ENCODE measurements at regions not wholly inside any gene's neighbourhood (a gene's known extent, or its start where the extent isn't known, plus 50 kb on each side); places are given as distances from the start of the nearest gene placed in this dataset.
A peak's percentile ranks its signal among the peaks of the same experiment; 100 is the strongest.

DNA sequence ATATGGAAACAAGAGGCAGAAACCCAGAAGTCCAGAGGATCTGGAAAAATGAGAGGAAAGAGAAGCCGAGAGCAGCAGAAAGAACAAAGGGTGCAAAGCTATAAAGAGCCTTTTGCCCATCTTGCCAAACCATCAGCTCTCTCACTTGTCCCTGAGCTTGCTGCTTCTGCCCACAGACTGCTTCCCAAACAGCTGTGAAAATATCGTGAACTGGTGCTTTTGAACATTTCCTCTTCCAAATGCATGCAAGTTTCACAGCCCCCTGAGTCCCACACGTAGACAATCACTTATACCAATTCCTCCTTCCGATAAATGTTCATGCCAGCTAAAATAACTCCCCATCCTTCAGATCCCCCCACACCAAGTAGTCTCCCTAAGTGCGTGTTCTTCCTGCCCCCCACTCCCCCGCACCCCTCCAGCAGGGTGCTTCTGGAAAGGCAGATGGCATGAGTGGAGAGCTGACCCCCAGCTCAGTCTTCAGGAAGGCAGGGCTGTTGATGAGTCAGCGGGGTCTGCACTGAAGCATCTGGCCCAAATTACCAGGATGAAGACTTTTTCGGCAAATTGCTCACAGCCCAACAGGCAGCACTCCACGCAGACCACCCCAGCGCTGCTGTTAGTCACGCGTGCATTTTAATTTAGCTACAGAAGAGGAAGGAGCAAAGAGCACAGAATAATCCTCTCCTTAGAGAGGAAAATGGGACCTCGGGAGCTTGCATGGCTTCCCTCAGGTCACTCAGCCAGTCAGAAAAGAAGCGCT lies 76.1 kb upstream of the KCNMA1 start:
- no peak for TF ChIP-seq CTCF (IDR thresholded peaks at IDR 0.05)

- TF ChIP-seq CTCF (IDR thresholded peaks at IDR 0.05): no peak
Observed at GRCh38 chr10:77712207-77712606, 74.6 kb upstream of the KCNMA1 start.

- peak; percentile 40 for TF ChIP-seq CTCF (IDR thresholded peaks at IDR 0.05)
Observed at GRCh38 chr10:77711683-77712049, 74.1 kb upstream of the KCNMA1 start.

DNA sequence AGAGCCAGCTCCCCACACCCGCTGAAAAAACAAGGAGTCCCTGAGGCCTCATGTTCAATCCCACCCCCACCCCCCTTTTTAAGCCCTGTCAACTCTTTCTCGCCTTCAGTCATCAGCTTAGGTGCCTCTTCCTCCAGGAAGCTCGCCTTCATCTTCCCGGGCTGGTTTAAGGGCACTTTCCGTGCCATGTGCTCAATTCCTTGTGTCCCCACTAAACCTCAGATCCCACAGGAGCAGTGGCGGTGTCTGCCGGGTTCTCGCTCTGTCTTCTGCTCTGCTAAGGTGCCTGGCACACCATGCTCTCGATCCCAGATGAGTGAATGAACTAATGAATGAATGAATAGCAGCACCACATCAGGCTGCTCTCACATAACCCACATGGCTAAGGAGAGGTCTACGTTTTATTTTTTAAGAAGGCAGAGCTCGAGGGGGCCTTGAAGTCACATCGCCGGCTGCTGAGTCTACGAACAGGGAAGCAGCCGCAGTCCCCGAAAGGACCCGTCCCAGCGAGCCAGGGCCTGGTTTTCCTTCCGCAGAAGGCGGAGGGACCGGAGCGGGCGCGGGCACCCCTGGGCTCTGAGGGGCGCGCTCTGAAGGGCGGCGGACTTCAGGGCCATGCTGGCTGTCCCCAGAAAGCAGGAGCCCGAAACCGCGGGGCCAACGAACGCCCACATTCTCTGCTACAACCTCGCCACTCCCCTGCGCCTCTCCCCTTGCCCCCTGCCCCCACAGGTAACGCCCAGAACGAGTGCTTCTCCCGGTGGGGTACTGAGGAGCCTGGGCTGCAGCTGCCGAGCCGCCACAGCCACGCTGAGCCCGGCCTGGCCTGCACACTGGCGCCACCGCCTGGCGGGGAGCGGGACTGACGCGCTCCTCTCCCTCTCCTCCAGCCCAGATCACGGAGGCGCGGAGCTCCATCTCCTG lies 73.4 kb upstream of the KCNMA1 start:
- peak; percentile 99 for TF ChIP-seq CTCF (IDR thresholded peaks at IDR 0.05)

DNA sequence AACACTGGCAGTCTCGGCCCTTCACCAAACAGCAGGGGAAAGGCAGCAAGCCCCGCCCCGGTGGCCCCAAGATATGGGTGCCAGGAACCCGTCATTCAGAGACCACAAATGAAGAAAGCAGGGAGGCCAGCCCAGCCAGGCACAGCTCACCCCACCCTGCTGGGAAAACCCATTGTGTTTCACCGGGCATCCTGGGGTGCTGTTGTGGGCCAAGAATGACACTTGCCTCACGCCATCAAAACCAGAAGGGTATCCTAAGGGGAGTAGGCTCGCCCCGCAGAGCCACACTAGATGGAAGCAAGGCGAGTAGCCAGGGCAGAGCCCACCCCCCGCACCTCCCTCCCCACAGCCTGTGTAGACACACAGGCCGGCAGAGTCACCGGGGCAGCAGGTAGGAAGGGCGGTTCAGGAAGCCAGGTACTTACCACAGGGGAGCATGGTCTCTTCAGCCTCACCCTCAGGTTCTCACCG lies 72.5 kb upstream of the KCNMA1 start:
- TF ChIP-seq CTCF (IDR thresholded peaks at IDR 0.05): no peak

DNA sequence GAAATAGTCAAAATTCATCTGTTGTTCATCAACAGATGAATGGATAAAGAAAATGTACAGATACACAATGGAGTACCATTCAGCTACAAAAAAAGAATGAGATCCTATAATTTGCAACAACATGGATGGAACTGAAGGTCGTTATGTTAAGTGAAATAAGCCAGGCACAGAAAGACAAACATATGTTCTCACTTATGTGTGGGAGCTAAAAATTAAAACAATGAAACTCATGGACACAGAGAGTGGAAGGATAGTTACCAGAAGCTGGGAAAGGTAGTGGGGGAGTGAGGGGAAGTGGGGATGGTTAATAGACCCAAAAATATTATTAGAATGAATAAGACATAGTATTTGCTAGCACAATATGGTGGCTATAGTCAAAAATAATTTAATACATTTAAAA lies 70.0 kb upstream of the KCNMA1 start:
- TF ChIP-seq CTCF (IDR thresholded peaks at IDR 0.05): no peak

GRCh38 chr10:77702166-77702565 lies 64.6 kb upstream of the KCNMA1 start:
- TF ChIP-seq CTCF (IDR thresholded peaks at IDR 0.05): no peak
